ENCODE measurements at regions not wholly inside any gene's neighbourhood (a gene's known extent, or its start where the extent isn't known, plus 50 kb on each side); places are given as distances from the start of the nearest gene placed in this dataset.

DNA sequence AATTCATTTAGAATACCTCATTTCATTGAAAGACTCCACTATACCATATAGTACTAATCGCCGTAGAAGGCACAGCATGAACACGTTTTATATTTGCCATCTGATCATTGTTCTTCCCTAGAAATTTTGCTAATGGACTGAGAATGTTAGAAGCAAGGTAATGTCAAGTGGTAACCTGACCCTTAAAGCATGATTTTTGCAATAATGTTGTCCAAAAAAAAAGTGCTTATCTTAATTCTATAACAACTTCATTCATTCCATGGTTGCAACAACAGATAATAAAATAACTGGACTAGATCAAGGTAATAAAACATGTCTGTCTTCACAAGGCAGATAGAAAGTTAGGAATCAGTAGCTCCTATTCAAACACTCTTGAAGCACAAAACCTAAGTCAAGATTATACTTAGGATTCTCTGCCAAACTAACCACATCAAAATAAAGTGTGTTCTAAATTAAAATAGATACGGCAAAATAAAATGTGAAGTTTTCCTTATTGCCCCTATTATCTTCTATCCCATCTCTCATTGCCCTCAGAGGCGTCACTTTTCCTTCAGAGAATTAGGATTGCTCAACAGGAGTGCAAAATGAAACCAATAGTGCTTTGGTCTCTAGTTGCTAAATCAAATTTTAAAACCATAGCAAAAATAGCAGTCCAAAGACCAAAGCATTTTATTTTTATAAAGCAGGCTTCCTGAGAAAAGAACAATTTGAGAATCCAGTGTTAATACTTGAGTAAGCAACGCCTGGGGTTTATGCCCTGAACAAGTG is 317.4 kb upstream of the UBE2E2 start:
- TF ChIP-seq, protein P1, sequence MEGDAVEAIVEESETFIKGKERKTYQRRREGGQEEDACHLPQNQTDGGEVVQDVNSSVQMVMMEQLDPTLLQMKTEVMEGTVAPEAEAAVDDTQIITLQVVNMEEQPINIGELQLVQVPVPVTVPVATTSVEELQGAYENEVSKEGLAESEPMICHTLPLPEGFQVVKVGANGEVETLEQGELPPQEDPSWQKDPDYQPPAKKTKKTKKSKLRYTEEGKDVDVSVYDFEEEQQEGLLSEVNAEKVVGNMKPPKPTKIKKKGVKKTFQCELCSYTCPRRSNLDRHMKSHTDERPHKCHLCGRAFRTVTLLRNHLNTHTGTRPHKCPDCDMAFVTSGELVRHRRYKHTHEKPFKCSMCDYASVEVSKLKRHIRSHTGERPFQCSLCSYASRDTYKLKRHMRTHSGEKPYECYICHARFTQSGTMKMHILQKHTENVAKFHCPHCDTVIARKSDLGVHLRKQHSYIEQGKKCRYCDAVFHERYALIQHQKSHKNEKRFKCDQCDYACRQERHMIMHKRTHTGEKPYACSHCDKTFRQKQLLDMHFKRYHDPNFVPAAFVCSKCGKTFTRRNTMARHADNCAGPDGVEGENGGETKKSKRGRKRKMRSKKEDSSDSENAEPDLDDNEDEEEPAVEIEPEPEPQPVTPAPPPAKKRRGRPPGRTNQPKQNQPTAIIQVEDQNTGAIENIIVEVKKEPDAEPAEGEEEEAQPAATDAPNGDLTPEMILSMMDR (IDR thresholded peaks at IDR 0.05; ENCODE audit: borderline replicate concordance, control extremely low read depth, extremely low read depth, insufficient read depth, missing control alignments) = no peak
- DNase-seq (ENCODE audit: low spot score) = no peak
- in situ Hi-C loops (cut with MboI; ENCODE audit: low sequenced_read_pairs, unreplicated experiment) = no loop called here

DNA sequence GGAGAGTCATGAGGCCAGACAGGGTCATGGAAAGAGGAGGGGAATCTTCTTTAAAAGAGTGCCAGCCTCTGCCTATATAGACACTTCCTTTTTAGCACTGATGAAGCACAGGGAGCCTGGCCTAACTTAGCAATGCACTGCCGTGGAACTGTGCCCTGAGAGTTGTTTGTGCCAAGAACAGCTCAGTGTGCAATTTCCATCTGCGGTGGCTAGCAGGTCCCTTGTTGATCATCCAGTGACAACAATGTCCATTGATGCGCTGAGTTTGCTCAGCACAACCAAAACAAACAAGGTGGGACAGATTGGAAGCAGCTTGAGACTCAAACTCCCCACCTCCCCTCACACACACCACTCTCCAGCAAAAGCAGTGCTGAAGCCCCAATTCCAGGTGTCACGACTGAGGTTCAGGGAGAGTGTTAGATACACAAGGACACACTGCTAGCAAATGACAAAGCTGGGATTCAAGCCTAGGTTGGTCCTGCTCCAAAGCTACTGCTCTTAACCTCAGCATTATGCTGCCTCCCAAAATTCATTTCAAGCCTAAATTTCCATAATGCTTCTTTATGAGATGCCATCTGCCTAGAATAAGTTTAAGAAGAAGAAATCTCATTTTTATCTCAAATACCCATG is 316.6 kb upstream of the UBE2E2 start:
- in situ Hi-C loops (cut with MboI; ENCODE audit: low sequenced_read_pairs, unreplicated experiment) = no loop called here
- TF ChIP-seq, protein P1 (IDR thresholded peaks at IDR 0.05; ENCODE audit: borderline replicate concordance, control extremely low read depth, extremely low read depth, insufficient read depth, missing control alignments) = no peak
- DNase-seq (ENCODE audit: low spot score) = no peak

DNA sequence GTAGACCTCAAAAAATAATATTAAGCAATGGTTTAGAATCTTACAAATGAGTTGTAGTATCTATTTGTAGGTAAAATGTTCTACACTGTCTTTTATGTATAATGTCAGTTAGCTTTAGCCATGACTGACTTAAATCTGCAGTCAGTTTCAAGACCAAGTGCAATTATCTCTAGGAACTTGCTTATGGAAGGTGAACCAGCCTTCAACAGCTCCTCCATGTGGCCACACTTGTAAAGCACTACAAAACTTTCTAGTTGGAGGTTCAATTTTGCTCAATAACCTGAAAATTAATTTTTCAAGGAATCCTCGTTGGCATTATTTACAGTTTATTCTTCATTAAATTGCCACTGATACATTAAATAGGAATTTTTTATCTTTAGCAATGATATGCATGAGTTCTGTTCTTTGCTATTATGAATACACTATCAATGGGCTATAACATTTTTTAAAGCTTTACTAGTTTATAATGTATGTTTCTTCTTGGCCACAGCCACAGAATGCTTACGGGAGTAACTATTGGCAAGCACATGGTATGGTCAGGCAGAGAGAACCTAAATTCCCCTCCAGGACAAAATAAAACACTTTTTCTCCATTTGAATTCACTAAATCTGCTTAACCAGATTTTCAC is 315.3 kb upstream of the UBE2E2 start:
- TF ChIP-seq, protein P1 (IDR thresholded peaks at IDR 0.05; ENCODE audit: borderline replicate concordance, control extremely low read depth, extremely low read depth, insufficient read depth, missing control alignments) = peak; percentile 37
- in situ Hi-C loops (cut with MboI; ENCODE audit: low sequenced_read_pairs, unreplicated experiment) = no loop called here
- no peak for DNase-seq (ENCODE audit: low spot score)

DNA sequence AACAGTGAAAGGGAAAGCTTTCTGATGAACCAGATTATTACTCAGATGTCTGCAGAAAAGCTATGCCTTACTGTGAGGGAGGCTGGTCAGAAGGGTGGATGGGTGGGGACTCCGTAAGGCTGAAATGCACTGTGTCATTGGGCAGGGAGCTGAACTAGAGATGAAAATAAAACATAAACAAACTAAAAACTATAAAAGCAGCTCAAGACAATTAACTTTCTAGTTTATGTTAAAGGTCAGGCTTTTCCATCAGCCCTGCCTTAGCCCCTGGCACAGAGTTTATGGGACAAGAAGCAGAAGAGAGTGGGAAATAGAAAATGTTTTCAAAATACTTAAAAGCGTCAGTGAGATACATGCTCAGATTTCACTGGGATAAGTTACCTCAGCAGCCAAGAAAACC is 310.0 kb upstream of the UBE2E2 start:
- TF ChIP-seq, protein P1 (IDR thresholded peaks at IDR 0.05; ENCODE audit: borderline replicate concordance, control extremely low read depth, extremely low read depth, insufficient read depth, missing control alignments) = no peak
- in situ Hi-C loops (cut with MboI; ENCODE audit: low sequenced_read_pairs, unreplicated experiment) = no loop called here
- DNase-seq (ENCODE audit: low spot score) = no peak

DNA sequence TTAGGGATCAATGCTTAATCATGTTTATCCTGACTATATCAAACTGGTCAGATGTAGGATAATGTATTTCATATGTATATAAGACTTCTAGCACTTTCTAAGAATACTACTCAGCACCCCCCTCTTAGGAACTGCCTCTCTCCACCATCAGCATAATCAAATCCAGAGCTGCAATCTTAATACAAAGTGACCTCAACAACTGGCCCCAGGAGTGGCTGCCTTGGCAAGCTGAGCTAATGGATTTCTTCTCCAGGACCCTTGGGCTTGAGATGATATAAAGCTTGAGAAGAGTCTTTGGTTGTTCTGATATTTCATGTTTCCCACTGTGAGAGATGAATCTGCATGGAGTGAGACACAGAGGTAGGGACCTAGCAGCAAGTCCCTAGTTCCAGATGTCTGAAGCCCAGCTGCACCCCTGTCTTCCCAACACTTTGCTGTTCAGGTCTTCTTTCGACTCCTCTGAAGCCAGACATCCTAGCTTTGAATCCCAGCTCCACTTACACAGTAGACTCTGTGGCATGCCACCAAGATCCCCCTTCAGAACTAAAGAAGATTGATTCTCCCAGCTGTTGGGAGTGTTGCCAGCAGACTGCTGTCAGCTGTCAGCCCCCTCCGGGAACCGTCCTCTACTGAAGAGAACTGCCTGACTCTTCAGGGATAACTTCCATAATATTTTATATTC is 309.3 kb upstream of the UBE2E2 start:
- TF ChIP-seq, protein P1 (IDR thresholded peaks at IDR 0.05; ENCODE audit: borderline replicate concordance, control extremely low read depth, extremely low read depth, insufficient read depth, missing control alignments) = no peak
- no peak for DNase-seq (ENCODE audit: low spot score)
- in situ Hi-C loops (cut with MboI; ENCODE audit: low sequenced_read_pairs, unreplicated experiment) = no loop called here

DNA sequence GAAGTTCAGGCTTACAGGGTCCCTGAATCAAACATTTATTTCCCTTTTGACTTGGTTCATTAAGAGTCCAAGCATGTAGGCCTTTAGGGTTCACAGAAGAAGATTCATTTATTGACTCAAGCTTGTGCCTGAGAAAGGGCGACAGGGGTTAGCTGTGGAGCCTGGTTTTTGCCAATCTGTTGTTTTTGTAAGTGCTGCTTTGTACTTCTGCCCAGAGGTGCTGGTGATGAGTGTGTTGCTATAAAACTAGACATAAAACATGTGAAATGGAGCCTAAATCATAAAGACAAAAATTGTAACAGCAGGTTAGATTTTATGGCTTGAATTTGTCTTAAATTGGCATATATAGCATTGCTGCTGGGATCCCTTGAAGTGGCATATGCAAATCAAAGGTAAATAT is 308.3 kb upstream of the UBE2E2 start:
- TF ChIP-seq, protein P1 (IDR thresholded peaks at IDR 0.05; ENCODE audit: borderline replicate concordance, control extremely low read depth, extremely low read depth, insufficient read depth, missing control alignments) = no peak
- DNase-seq (ENCODE audit: low spot score) = no peak
- in situ Hi-C loops (cut with MboI; ENCODE audit: low sequenced_read_pairs, unreplicated experiment) = no loop called here

All from GM13976 (cell line).